ENCODE measurements at regions not wholly inside any gene's neighbourhood (a gene's known extent, or its start where the extent isn't known, plus 50 kb on each side); places are given as distances from the start of the nearest gene placed in this dataset.

DNA sequence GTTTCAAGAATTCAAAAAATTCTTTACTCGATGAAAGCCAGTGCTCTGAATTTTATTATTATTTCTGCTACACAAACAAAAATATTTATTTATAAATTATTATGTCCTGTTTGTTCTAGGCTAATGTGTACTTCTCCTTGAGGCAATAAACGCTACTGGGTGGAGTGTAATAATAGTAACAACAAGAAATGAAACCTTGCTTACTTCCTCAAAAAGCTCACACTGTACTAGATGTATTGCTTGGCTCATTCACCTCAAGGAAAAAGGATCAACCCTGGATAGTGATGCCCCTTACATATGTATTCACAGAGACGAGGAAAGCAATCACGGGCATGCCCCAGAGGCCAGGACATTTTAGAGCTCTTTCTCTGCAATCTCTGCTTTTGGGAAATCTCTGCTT, 685.6 kb upstream of the NXPH2 start:
- TF ChIP-seq, protein P1, sequence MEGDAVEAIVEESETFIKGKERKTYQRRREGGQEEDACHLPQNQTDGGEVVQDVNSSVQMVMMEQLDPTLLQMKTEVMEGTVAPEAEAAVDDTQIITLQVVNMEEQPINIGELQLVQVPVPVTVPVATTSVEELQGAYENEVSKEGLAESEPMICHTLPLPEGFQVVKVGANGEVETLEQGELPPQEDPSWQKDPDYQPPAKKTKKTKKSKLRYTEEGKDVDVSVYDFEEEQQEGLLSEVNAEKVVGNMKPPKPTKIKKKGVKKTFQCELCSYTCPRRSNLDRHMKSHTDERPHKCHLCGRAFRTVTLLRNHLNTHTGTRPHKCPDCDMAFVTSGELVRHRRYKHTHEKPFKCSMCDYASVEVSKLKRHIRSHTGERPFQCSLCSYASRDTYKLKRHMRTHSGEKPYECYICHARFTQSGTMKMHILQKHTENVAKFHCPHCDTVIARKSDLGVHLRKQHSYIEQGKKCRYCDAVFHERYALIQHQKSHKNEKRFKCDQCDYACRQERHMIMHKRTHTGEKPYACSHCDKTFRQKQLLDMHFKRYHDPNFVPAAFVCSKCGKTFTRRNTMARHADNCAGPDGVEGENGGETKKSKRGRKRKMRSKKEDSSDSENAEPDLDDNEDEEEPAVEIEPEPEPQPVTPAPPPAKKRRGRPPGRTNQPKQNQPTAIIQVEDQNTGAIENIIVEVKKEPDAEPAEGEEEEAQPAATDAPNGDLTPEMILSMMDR (IDR thresholded peaks at IDR 0.05), result no peak
- TF ChIP-seq POLR2AphosphoS5 (IDR thresholded peaks at IDR 0.05; ENCODE audit: insufficient read depth in 1 of 2, low read depth in 1 of 2), result no peak
- no peak for TF ChIP-seq POLR2A (IDR thresholded peaks at IDR 0.05)
- no peaks in the 10 kb centered on the region for H3K4me1 ChIP-seq
- no peak for DNase-seq (ENCODE audit: extremely low spot score in 2 of 2)
- no peak overlapping the region for H3K4me3 ChIP-seq
- H3K27me3 ChIP-seq, result no peaks in the 10 kb centered on the region
- H3K9me3 ChIP-seq, result no peaks in the 10 kb centered on the region
- no peak overlapping the region for H3K27ac ChIP-seq
- intact Hi-C loops (cut with DNase I), result no loop called here
- H3K36me3 ChIP-seq, result no peaks in the 10 kb centered on the region

DNA sequence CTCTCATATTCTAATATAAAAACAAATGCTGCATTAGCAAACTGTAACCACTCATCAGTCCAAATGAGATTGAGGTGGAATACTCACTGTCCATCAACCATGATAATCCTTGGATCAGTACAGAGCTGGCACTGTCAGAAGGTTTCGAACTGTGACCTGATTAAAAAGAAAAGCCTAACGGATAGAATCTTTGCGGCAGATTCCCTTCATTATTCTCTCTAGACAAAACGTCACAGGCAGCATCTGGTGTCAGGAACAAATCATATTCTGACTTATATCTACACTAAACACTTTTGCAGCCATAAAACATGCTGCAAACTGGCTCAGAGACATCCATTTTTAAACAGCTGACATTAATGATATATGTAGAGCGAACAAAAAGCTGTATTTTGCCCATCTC, 677.7 kb upstream of the NXPH2 start:
- H3K36me3 ChIP-seq, result no peaks in the 10 kb centered on the region
- DNase-seq (ENCODE audit: extremely low spot score in 2 of 2), result no peak
- TF ChIP-seq, protein P1 (IDR thresholded peaks at IDR 0.05), result no peak
- TF ChIP-seq POLR2AphosphoS5 (IDR thresholded peaks at IDR 0.05; ENCODE audit: insufficient read depth in 1 of 2, low read depth in 1 of 2), result no peak
- no peak for TF ChIP-seq POLR2A (IDR thresholded peaks at IDR 0.05)
- no peak overlapping the region for H3K4me3 ChIP-seq
- intact Hi-C loops (cut with DNase I), result no loop called here
- no peaks in the 10 kb centered on the region for H3K9me3 ChIP-seq
- H3K27me3 ChIP-seq, result no peaks in the 10 kb centered on the region
- H3K4me1 ChIP-seq, result no peaks in the 10 kb centered on the region
- H3K27ac ChIP-seq, result no peak overlapping the region

DNA sequence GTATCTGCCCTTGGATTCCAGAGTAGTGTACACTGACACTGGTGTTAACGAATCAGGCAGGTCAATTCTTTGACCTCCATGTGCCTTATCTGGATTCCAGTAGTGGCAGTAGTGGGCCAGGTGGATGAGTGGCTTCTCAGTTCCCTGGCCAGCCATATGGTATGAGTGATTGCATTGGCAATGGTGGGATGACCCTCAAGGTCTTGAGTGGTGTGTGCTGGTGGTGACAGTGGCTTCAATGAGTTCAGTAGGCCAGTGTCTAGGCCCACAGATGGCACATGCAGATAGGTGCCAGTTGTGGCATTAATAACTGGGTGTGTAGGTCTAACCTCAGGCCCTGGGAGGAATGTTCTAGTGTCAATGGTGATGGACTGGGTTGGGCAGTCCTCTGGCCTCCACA, 674.1 kb upstream of the NXPH2 start:
- H3K4me3 ChIP-seq, result no peak overlapping the region
- DNase-seq (ENCODE audit: extremely low spot score in 2 of 2), result no peak
- intact Hi-C loops (cut with DNase I), result no loop called here
- no peaks in the 10 kb centered on the region for H3K36me3 ChIP-seq
- H3K4me1 ChIP-seq, result no peaks in the 10 kb centered on the region
- no peak overlapping the region for H3K27ac ChIP-seq
- no peaks in the 10 kb centered on the region for H3K27me3 ChIP-seq
- TF ChIP-seq POLR2A (IDR thresholded peaks at IDR 0.05) (no peak), POLR2AphosphoS5 (IDR thresholded peaks at IDR 0.05; ENCODE audit: insufficient read depth in 1 of 2, low read depth in 1 of 2) (no peak)
- TF ChIP-seq, protein P1 (IDR thresholded peaks at IDR 0.05), result no peak
- H3K9me3 ChIP-seq, result no peaks in the 10 kb centered on the region

DNA sequence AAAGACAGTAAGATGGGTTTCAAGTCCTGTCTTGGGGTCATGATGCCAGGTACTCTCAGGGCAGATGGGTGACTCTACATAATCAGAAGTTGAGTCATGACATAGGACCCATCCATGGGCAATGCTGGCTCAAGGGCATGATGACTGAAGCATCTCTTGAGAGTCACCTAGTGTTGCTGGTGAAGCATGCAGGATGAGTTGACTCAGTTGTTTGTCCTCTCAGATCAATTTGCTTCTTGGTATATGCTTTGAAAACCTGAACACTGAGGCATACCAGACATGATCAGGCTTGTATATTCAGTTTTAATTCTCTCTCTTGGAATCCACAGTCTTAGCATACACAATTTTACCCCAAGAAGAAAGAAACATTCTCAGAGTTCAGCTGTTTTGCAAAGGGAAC, 658.9 kb upstream of the NXPH2 start:
- intact Hi-C loops (cut with DNase I), result no loop called here
- no peak overlapping the region for H3K27ac ChIP-seq
- H3K9me3 ChIP-seq, result no peaks in the 10 kb centered on the region
- H3K4me1 ChIP-seq, result no peaks in the 10 kb centered on the region
- no peaks in the 10 kb centered on the region for H3K27me3 ChIP-seq
- H3K36me3 ChIP-seq, result no peaks in the 10 kb centered on the region
- TF ChIP-seq POLR2AphosphoS5 (IDR thresholded peaks at IDR 0.05; ENCODE audit: insufficient read depth in 1 of 2, low read depth in 1 of 2), result no peak
- TF ChIP-seq, protein P1 (IDR thresholded peaks at IDR 0.05), result no peak
- no peak for TF ChIP-seq POLR2A (IDR thresholded peaks at IDR 0.05)
- H3K4me3 ChIP-seq, result no peak overlapping the region
- no peak for DNase-seq (ENCODE audit: extremely low spot score in 2 of 2)

DNA sequence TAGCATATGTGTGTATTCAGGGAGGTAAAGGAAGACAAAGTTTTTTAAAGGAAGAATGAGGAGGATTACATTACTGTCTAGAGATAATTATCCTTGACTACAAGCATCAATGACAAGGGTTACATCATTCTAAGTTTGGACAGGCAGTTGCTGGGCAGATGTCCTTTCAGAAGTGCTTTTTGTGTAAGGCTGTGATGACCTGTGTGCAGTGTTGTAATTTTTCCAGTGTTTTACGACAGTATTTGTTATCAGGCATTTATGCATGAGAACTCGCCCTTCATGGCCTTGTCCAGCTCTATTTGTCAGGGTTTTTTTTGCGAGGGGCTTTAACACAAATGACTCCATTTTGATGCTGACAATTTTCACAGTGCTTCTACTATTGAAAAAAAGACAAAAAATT, 658.3 kb upstream of the NXPH2 start:
- no peak overlapping the region for H3K27ac ChIP-seq
- intact Hi-C loops (cut with DNase I), result no loop called here
- no peak for DNase-seq (ENCODE audit: extremely low spot score in 2 of 2)
- no peaks in the 10 kb centered on the region for H3K9me3 ChIP-seq
- TF ChIP-seq POLR2A (IDR thresholded peaks at IDR 0.05) (no peak), POLR2AphosphoS5 (IDR thresholded peaks at IDR 0.05; ENCODE audit: insufficient read depth in 1 of 2, low read depth in 1 of 2) (no peak)
- TF ChIP-seq, protein P1 (IDR thresholded peaks at IDR 0.05), result no peak
- H3K4me1 ChIP-seq, result no peaks in the 10 kb centered on the region
- H3K27me3 ChIP-seq, result no peaks in the 10 kb centered on the region
- no peak overlapping the region for H3K4me3 ChIP-seq
- no peaks in the 10 kb centered on the region for H3K36me3 ChIP-seq

Data from vagina (tissue), 2 donors.